BJ (cell line): ENCODE measurements at regions not wholly inside any gene's neighbourhood (a gene's known extent, or its start where the extent isn't known, plus 50 kb on each side); places are given as distances from the start of the nearest gene placed in this dataset.

Experiments
- CTCF ChIA-PET: fragments of 350-600 bp; formaldehyde crosslinking; extraction: SDS; loops from one replicate; lab custom pipeline; 2021; ENCODE audit warnings: antibody characterized with exemption, inconsistent platforms; lab: Yijun Ruan, JAX
- POLR2A ChIA-PET: fragments of 300-600 bp; sonication (Branson Sonifier 250); formaldehyde crosslinking; extraction: SDS; loops from one replicate; lab custom pipeline; 2021; ENCODE audit warnings: antibody characterized with exemption; lab: Charles Lee
- DNase-seq: peaks from one replicate; pipeline ENCODE4 v3.0.0-alpha.2; 2011; ENCODE audit warnings: low read depth
- H3K27me3 ChIP-seq: 2 replicates; pipeline ENCODE4 v1.6.0; 2011; ENCODE audit warnings: low read length; ENCODE audit not compliant: control insufficient read depth, insufficient read depth
- H3K36me3 ChIP-seq: 2 replicates; pipeline ENCODE4 v1.5.1; 2011; ENCODE audit warnings: low read length; ENCODE audit not compliant: control insufficient read depth, insufficient read depth
- H3K4me3 ChIP-seq: 2 replicates; pipeline ENCODE4 v1.5.1; 2011; ENCODE audit warnings: low read depth, mild to moderate bottlenecking, control low read depth, low read length
- TF ChIP-seq, protein P1 (sequence below): IDR thresholded peaks from 2 replicates; pipeline ENCODE4 v1.5.1; 2011; ENCODE audit warnings: low read depth, mild to moderate bottlenecking, control low read depth, inconsistent platforms, low read length, moderate library complexity; ENCODE audit not compliant: insufficient read depth

DNA sequence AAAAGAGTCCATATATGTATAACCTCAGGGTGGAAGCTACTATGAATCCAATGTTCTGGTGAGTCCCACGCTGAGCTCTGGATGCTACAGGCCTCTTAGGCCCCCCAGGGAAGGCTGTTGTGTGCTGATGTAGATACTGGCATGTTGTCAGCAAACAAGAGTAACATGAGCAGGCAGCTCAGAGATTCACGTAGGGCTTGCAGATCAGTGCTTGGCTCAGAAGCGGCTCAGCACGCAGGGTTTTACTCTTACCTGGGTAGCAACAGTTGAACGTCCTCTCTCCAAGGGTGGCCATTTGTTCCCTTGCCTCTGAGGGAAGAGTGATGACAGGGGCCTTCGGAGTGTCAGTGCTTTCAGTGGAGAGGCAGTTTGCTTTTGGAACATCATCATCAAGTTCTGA is 93.4 kb downstream of the ZFP64 start:
- peaks cover 3% of the 10 kb centered on the region for H3K36me3 ChIP-seq
- CTCF ChIA-PET, result no interaction called here
- no peaks in the 10 kb centered on the region for H3K27me3 ChIP-seq
- TF ChIP-seq, protein P1, sequence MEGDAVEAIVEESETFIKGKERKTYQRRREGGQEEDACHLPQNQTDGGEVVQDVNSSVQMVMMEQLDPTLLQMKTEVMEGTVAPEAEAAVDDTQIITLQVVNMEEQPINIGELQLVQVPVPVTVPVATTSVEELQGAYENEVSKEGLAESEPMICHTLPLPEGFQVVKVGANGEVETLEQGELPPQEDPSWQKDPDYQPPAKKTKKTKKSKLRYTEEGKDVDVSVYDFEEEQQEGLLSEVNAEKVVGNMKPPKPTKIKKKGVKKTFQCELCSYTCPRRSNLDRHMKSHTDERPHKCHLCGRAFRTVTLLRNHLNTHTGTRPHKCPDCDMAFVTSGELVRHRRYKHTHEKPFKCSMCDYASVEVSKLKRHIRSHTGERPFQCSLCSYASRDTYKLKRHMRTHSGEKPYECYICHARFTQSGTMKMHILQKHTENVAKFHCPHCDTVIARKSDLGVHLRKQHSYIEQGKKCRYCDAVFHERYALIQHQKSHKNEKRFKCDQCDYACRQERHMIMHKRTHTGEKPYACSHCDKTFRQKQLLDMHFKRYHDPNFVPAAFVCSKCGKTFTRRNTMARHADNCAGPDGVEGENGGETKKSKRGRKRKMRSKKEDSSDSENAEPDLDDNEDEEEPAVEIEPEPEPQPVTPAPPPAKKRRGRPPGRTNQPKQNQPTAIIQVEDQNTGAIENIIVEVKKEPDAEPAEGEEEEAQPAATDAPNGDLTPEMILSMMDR, result no peak
- DNase-seq, result no peak
- POLR2A ChIA-PET, result no interaction called here
- H3K4me3 ChIP-seq, result no peak overlapping the region

DNA sequence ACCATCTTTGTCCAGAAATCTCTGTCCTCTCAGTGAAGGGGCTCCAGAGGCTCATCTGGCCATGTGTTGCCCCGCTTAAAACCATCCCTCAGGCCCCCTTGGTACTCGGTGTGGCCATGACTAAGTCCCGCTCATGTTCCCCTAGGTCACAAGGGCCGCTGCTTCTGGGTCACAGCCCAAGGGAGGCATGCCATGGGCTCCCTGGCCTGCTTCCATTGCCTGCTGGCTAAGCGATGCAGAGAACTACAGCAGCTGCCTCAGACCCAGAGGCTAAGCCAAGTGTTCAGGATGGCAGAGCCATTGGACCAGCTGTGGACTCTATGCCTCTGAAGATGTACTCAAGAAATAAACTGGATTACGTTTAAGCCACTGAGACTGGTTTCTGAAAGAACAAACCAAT is 95.5 kb downstream of the ZFP64 start:
- H3K36me3 ChIP-seq, result peaks cover 3% of the 10 kb centered on the region
- TF ChIP-seq, protein P1, result no peak
- CTCF ChIA-PET, result no interaction called here
- H3K27me3 ChIP-seq, result no peaks in the 10 kb centered on the region
- no peak for DNase-seq
- POLR2A ChIA-PET, result no interaction called here
- H3K4me3 ChIP-seq, result no peak overlapping the region

DNA sequence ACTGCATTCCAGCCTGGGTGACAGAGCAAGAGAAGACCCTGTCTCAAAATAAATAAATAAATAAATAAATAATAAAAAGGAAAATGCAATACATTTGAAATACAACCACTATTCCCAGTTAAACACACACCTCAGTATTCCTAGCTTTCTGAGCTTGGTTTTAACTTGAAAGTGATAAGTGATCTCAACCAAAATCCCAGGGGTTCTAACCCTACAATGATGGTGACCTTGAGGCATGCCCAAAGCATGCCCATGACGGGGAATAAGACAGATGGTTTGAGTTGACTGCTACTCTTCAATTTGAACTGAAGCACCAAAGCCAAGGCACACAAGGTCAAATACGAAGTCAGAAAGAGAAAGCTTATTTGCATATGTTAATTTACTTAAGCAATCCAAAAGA is 96.9 kb downstream of the ZFP64 start:
- TF ChIP-seq, protein P1, result no peak

DNA sequence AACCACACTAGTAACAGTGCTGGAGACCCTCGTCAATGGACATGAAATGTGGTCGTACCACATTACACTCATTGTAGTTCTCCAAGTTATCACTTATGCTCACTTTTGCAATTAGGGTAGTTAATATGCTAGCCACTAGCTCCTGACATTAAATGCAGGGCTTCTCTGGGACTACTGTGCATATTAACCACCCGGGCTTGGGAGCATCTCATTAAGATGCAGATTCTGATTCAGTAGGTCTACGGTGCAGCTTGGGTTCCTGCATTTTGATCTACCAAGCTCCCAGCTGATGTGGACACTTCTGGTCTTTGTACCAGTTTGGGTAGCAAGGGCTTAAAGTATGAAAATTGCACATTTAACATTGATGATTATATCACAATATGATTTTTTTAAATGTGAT is 98.0 kb downstream of the ZFP64 start:
- Histone ChIP-seq H3K4me3 (no peak overlapping the region), H3K36me3 (peaks cover 3% of the 10 kb centered on the region), H3K27me3 (no peaks in the 10 kb centered on the region)
- CTCF ChIA-PET, result interaction anchor here (1.5 kb wide), 1 partner anchor 9 kb away, joined by 5 read pairs; no protein-coding TSS in a partner anchor
- DNase-seq, result no peak
- TF ChIP-seq, protein P1, result no peak
- POLR2A ChIA-PET, result no interaction called here

More for the DNA sequence above, 96.9 kb downstream of the ZFP64 start:
- Histone ChIP-seq H3K27me3 (no peaks in the 10 kb centered on the region), H3K36me3 (peaks cover 3% of the 10 kb centered on the region), H3K4me3 (no peak overlapping the region)
- POLR2A ChIA-PET, result no interaction called here
- CTCF ChIA-PET, result interaction anchor here (0.6 to 1.5 kb wide), 3 partner anchors 11 to 72 kb away, joined by 3 to 5 read pairs (median 3); no protein-coding TSS in a partner anchor
- DNase-seq, result no peak

DNA sequence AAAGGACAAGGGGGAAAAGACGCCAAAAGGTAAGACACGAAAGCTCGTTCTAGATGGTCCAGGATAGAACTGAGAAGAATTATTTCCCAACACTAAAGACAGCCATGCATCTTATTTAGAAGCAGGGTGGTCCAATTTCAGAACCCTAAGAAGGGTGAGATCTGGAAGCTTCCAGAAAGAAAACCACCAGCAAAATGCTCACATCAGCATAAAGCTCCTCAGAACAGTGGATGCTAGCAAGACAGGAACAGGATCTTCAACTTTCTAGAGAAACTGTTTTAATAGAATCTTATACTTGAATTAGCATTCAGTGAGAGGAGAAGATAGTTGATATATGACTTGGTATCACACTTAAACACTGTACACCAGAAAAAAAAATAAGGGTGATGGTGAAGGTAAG is 101.5 kb downstream of the ZFP64 start:
- DNase-seq, result no peak
- no peaks in the 10 kb centered on the region for H3K27me3 ChIP-seq
- CTCF ChIA-PET, result interaction anchor here (0.8 kb wide), 1 partner anchor 290 kb away, joined by 3 read pairs; no protein-coding TSS in a partner anchor
- H3K4me3 ChIP-seq, result no peak overlapping the region
- TF ChIP-seq, protein P1, result no peak
- POLR2A ChIA-PET, result interaction anchor here (0.6 kb wide), 1 partner anchor 9 kb away, joined by 3 read pairs; no protein-coding TSS in a partner anchor
- H3K36me3 ChIP-seq, result peaks cover 6% of the 10 kb centered on the region
